Fibroblast of skin of left biceps (primary cell): ENCODE measurements at regions not wholly inside any gene's neighbourhood (a gene's known extent, or its start where the extent isn't known, plus 50 kb on each side); places are given as distances from the start of the nearest gene placed in this dataset.

Experiments
- DNase-seq, 2 experiments: peaks; one replicate each; pipeline ENCODE4 v3.0.0-alpha.2; 2013; ENCODE audit warnings: low read depth in 2 of 2

- DNase-seq, result no peak
Measured at GRCh38 chr6:6524951-6525350, 63.6 kb upstream of the LY86 start.

- DNase-seq, result no peak
Measured at GRCh38 chr6:6525933-6526332, 62.6 kb upstream of the LY86 start.

- no peak for DNase-seq
Measured at GRCh38 chr6:6529275-6529674, 59.2 kb upstream of the LY86 start.

GRCh38 chr6:6533176-6533575 is 55.3 kb upstream of the LY86 start:
- DNase-seq, result no peak

- no peak for DNase-seq
Measured at GRCh38 chr6:6534399-6534798, 54.1 kb upstream of the LY86 start.

- no peak for DNase-seq
Measured at GRCh38 chr6:6537488-6538260, 50.8 kb upstream of the LY86 start.

GRCh38 chr6:6538261-6538660 is 50.3 kb upstream of the LY86 start:
- no peak for DNase-seq
